ENCODE measurements at regions not wholly inside any gene's neighbourhood (a gene's known extent, or its start where the extent isn't known, plus 50 kb on each side); places are given as distances from the start of the nearest gene placed in this dataset.

- DNase-seq (ENCODE audit: low read depth), result no peak
- no peak for TF ChIP-seq CTCF (conservative IDR thresholded peaks at IDR 0.05; ENCODE audit: low read depth, low read length)
- no peak overlapping the region for H3K4me3 ChIP-seq (ENCODE audit: low read depth, low read length)
These were observed 134.1 kb upstream of the CXCR4 start for GRCh38 chr2:136251885-136252585.

GRCh38 chr2:136251197-136251884, 133.4 kb upstream of the CXCR4 start:
- H3K4me3 ChIP-seq (ENCODE audit: low read depth, low read length), result no peak overlapping the region
- no peak for DNase-seq (ENCODE audit: low read depth)
- no peak for TF ChIP-seq CTCF (conservative IDR thresholded peaks at IDR 0.05; ENCODE audit: low read depth, low read length)

GRCh38 chr2:136250131-136250530, 132.2 kb upstream of the CXCR4 start:
- H3K4me3 ChIP-seq (ENCODE audit: low read depth, low read length), result no peak overlapping the region
- TF ChIP-seq CTCF (conservative IDR thresholded peaks at IDR 0.05; ENCODE audit: low read depth, low read length), result no peak
- DNase-seq (ENCODE audit: low read depth), result no peak

GRCh38 chr2:136248907-136249306, 131.0 kb upstream of the CXCR4 start:
- H3K4me3 ChIP-seq (ENCODE audit: low read depth, low read length), result no peak overlapping the region
- DNase-seq (ENCODE audit: low read depth), result no peak
- TF ChIP-seq CTCF (conservative IDR thresholded peaks at IDR 0.05; ENCODE audit: low read depth, low read length), result no peak

GRCh38 chr2:136248242-136248641, 130.3 kb upstream of the CXCR4 start:
- no peak for TF ChIP-seq CTCF (conservative IDR thresholded peaks at IDR 0.05; ENCODE audit: low read depth, low read length)
- no peak overlapping the region for H3K4me3 ChIP-seq (ENCODE audit: low read depth, low read length)
- peak; percentile 53 for DNase-seq (ENCODE audit: low read depth)

GRCh38 chr2:136247204-136247950, 129.4 kb upstream of the CXCR4 start:
- no peak overlapping the region for H3K4me3 ChIP-seq (ENCODE audit: low read depth, low read length)
- no peak for DNase-seq (ENCODE audit: low read depth)
- TF ChIP-seq CTCF (conservative IDR thresholded peaks at IDR 0.05; ENCODE audit: low read depth, low read length), result no peak
